ENCODE measurements at regions not wholly inside any gene's neighbourhood (a gene's known extent, or its start where the extent isn't known, plus 50 kb on each side); places are given as distances from the start of the nearest gene placed in this dataset.

DNA sequence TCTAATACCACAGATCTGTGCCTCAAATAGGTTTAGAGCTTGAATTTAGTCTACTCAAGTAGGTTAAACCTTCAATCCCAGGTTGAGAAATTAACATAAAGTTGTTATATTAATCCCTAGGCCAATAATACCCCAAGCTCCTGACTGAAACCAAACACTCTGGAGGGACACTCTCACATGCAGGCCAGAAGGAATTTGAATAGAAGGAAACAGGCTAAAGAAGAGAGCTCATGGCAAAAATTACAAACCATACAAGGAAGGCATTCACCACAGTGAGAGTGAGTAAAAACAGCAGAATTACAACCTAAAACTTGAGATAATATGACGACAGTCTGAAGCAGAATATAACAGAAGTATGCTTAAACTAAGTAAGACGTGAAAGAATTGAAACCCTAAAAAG, 76.1 kb upstream of the PDK4 start:
- TF ChIP-seq, protein P1, sequence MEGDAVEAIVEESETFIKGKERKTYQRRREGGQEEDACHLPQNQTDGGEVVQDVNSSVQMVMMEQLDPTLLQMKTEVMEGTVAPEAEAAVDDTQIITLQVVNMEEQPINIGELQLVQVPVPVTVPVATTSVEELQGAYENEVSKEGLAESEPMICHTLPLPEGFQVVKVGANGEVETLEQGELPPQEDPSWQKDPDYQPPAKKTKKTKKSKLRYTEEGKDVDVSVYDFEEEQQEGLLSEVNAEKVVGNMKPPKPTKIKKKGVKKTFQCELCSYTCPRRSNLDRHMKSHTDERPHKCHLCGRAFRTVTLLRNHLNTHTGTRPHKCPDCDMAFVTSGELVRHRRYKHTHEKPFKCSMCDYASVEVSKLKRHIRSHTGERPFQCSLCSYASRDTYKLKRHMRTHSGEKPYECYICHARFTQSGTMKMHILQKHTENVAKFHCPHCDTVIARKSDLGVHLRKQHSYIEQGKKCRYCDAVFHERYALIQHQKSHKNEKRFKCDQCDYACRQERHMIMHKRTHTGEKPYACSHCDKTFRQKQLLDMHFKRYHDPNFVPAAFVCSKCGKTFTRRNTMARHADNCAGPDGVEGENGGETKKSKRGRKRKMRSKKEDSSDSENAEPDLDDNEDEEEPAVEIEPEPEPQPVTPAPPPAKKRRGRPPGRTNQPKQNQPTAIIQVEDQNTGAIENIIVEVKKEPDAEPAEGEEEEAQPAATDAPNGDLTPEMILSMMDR (IDR thresholded peaks at IDR 0.05), result no peak
- TF ChIP-seq POLR2A (IDR thresholded peaks at IDR 0.05), result no peak
